ENCODE measurements at regions not wholly inside any gene's neighbourhood (a gene's known extent, or its start where the extent isn't known, plus 50 kb on each side); places are given as distances from the start of the nearest gene placed in this dataset.

- Mint-ChIP-seq H3K27ac (ENCODE audit: unreplicated experiment) (no peak overlapping the region), H3K27me3 (ENCODE audit: unreplicated experiment) (no peaks in the 10 kb centered on the region), H3K36me3 (ENCODE audit: unreplicated experiment) (no peaks in the 10 kb centered on the region), H3K4me3 (ENCODE audit: unreplicated experiment) (no peak overlapping the region), H3K4me1 (ENCODE audit: unreplicated experiment) (no peaks in the 10 kb centered on the region), H3K9me3 (ENCODE audit: unreplicated experiment) (peaks cover 4% of the 10 kb centered on the region)
- TF ChIP-seq, protein P1, sequence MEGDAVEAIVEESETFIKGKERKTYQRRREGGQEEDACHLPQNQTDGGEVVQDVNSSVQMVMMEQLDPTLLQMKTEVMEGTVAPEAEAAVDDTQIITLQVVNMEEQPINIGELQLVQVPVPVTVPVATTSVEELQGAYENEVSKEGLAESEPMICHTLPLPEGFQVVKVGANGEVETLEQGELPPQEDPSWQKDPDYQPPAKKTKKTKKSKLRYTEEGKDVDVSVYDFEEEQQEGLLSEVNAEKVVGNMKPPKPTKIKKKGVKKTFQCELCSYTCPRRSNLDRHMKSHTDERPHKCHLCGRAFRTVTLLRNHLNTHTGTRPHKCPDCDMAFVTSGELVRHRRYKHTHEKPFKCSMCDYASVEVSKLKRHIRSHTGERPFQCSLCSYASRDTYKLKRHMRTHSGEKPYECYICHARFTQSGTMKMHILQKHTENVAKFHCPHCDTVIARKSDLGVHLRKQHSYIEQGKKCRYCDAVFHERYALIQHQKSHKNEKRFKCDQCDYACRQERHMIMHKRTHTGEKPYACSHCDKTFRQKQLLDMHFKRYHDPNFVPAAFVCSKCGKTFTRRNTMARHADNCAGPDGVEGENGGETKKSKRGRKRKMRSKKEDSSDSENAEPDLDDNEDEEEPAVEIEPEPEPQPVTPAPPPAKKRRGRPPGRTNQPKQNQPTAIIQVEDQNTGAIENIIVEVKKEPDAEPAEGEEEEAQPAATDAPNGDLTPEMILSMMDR (IDR thresholded peaks at IDR 0.05), result no peak
- no peak for DNase-seq (ENCODE audit: extremely low spot score, unreplicated experiment)
Observed at GRCh38 chr3:63089007-63089750, 188.9 kb upstream of the SYNPR start.

DNA sequence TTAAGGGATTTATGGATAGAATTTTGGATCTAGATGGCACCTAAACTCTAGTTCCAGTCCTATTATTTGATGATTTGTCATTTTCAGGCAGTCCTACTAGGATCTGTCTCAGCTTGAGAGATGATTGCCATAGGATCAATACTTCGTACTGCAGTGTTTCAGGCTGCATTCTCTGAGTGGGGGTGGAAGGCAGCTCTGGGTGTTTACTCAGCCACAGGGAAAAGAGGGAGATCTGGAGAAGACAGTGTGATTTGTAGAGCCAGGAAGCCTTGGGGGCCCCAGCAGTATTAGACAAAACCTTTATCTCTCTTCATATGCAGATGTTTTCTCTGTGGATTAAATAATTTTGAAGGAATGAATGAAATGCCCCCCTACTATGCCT, 188.4 kb upstream of the SYNPR start:
- Mint-ChIP-seq H3K27me3 (ENCODE audit: unreplicated experiment) (no peaks in the 10 kb centered on the region), H3K27ac (ENCODE audit: unreplicated experiment) (no peak overlapping the region), H3K4me3 (ENCODE audit: unreplicated experiment) (no peak overlapping the region), H3K36me3 (ENCODE audit: unreplicated experiment) (no peaks in the 10 kb centered on the region), H3K9me3 (ENCODE audit: unreplicated experiment) (peaks cover 3% of the 10 kb centered on the region), H3K4me1 (ENCODE audit: unreplicated experiment) (no peaks in the 10 kb centered on the region)
- TF ChIP-seq, protein P1 (IDR thresholded peaks at IDR 0.05), result no peak
- DNase-seq (ENCODE audit: extremely low spot score, unreplicated experiment), result no peak

DNA sequence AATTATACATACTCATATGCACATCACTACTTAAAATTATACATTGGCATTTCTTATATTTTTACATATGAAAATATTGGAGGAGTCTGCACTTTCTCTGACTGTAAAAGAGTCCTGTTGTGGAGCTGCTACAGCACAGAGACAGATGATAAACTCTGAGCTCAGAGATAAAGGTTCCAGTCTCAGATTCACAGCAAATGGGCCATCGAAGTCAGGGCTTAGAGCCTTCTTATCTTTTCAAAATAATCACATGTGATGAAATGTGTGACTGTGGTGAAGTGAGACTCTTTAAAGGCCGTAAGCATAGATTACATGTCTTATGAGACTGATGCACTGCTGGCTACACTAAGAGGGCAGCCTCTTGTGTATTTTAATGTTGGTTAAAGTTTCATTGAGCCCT, 187.5 kb upstream of the SYNPR start:
- TF ChIP-seq, protein P1 (IDR thresholded peaks at IDR 0.05), result no peak
- Mint-ChIP-seq H3K4me1 (ENCODE audit: unreplicated experiment) (no peaks in the 10 kb centered on the region), H3K9me3 (ENCODE audit: unreplicated experiment) (no peaks in the 10 kb centered on the region), H3K36me3 (ENCODE audit: unreplicated experiment) (no peaks in the 10 kb centered on the region), H3K27me3 (ENCODE audit: unreplicated experiment) (no peaks in the 10 kb centered on the region), H3K27ac (ENCODE audit: unreplicated experiment) (no peak overlapping the region), H3K4me3 (ENCODE audit: unreplicated experiment) (no peak overlapping the region)
- no peak for DNase-seq (ENCODE audit: extremely low spot score, unreplicated experiment)

DNA sequence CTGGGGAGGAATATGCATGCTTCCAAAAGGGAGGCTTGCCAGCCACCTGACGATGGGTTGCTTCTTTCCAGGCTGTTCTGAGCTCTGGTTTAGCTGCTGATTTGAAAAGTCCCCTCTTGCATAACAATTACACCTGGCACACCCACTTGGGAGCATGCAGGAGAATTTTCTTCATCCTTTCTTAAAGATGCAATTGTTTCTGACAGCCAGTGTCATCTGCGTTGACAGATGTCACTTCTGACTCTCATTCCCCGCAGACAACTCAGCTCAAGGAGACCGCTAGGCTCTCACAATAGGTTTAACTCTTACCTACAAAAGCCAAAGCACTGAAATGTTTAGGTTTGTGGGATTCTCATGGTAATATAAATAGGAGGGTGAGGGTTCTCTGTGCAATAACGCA, 185.6 kb upstream of the SYNPR start:
- Mint-ChIP-seq H3K27ac (ENCODE audit: unreplicated experiment) (no peak overlapping the region), H3K9me3 (ENCODE audit: unreplicated experiment) (peaks cover 6% of the 10 kb centered on the region), H3K4me1 (ENCODE audit: unreplicated experiment) (no peaks in the 10 kb centered on the region), H3K27me3 (ENCODE audit: unreplicated experiment) (no peaks in the 10 kb centered on the region), H3K36me3 (ENCODE audit: unreplicated experiment) (no peaks in the 10 kb centered on the region), H3K4me3 (ENCODE audit: unreplicated experiment) (no peak overlapping the region)
- TF ChIP-seq, protein P1 (IDR thresholded peaks at IDR 0.05), result no peak
- DNase-seq (ENCODE audit: extremely low spot score, unreplicated experiment), result no peak

GRCh38 chr3:63094642-63095408, 183.3 kb upstream of the SYNPR start:
- Mint-ChIP-seq H3K9me3 (ENCODE audit: unreplicated experiment) (peaks cover 19% of the 10 kb centered on the region), H3K27me3 (ENCODE audit: unreplicated experiment) (no peaks in the 10 kb centered on the region), H3K36me3 (ENCODE audit: unreplicated experiment) (no peaks in the 10 kb centered on the region), H3K4me3 (ENCODE audit: unreplicated experiment) (no peak overlapping the region), H3K27ac (ENCODE audit: unreplicated experiment) (no peak overlapping the region), H3K4me1 (ENCODE audit: unreplicated experiment) (no peaks in the 10 kb centered on the region)
- no peak for DNase-seq (ENCODE audit: extremely low spot score, unreplicated experiment)
- TF ChIP-seq, protein P1 (IDR thresholded peaks at IDR 0.05), result no peak

Measured in osteocyte (in vitro differentiated cells).